ENCODE measurements at regions not wholly inside any gene's neighbourhood (a gene's known extent, or its start where the extent isn't known, plus 50 kb on each side); places are given as distances from the start of the nearest gene placed in this dataset.
"Not testable (repeated sequence)": the region's sequence is repeated elsewhere in the genome, so short reads cannot be mapped to it uniquely, and the experiment has no call there.

- DNase-seq, result not testable (repeated sequence)
Measured at GRCh38 chr1:121007755-121008154, 118.2 kb downstream of the PPIAL4A start.

GRCh38 chr1:121008512-121009215, 119.1 kb downstream of the PPIAL4A start:
- not testable (repeated sequence) for DNase-seq

GRCh38 chr1:121009216-121010057, 119.9 kb downstream of the PPIAL4A start:
- not testable (repeated sequence) for DNase-seq

GRCh38 chr1:121010141-121010540, 120.6 kb downstream of the PPIAL4A start:
- not testable (repeated sequence) for DNase-seq

- DNase-seq, result not testable (repeated sequence)
Measured at GRCh38 chr1:121013181-121013580, 123.6 kb downstream of the PPIAL4A start.

GRCh38 chr1:121016182-121017028, 126.8 kb downstream of the PPIAL4A start:
- not testable (repeated sequence) for DNase-seq

- not testable (repeated sequence) for DNase-seq
Measured at GRCh38 chr1:121019715-121020349, 130.3 kb downstream of the PPIAL4A start.

- not testable (repeated sequence) for DNase-seq
Measured at GRCh38 chr1:121020350-121021236, 131.0 kb downstream of the PPIAL4A start.

GRCh38 chr1:121021716-121022115, 132.1 kb downstream of the PPIAL4A start:
- DNase-seq, result not testable (repeated sequence)

GRCh38 chr1:121032878-121033494, 143.4 kb downstream of the PPIAL4A start:
- DNase-seq, result not testable (repeated sequence)

GRCh38 chr1:121036792-121037191, 147.2 kb downstream of the PPIAL4A start:
- not testable (repeated sequence) for DNase-seq

- DNase-seq, result not testable (repeated sequence)
Measured at GRCh38 chr1:121040974-121041373, 143.2 kb downstream of the FAM72B start.

GRCh38 chr1:121041497-121041896, 142.6 kb downstream of the FAM72B start:
- not testable (repeated sequence) for DNase-seq

- not testable (repeated sequence) for DNase-seq
Measured at GRCh38 chr1:121042882-121043281, 141.3 kb downstream of the FAM72B start.

- DNase-seq, result not testable (repeated sequence)
Measured at GRCh38 chr1:121048293-121048752, 135.8 kb downstream of the FAM72B start.

GRCh38 chr1:121048769-121049443, 135.2 kb downstream of the FAM72B start:
- not testable (repeated sequence) for DNase-seq

- not testable (repeated sequence) for DNase-seq
Measured at GRCh38 chr1:121050097-121050496, 134.0 kb downstream of the FAM72B start.

- DNase-seq, result not testable (repeated sequence)
Measured at GRCh38 chr1:121051161-121051790, 132.9 kb downstream of the FAM72B start.

- not testable (repeated sequence) for DNase-seq
Measured at GRCh38 chr1:121052081-121052660, 132.0 kb downstream of the FAM72B start.
